Vagina (tissue), 2 donors: ENCODE measurements at regions not wholly inside any gene's neighbourhood (a gene's known extent, or its start where the extent isn't known, plus 50 kb on each side); places are given as distances from the start of the nearest gene placed in this dataset.

Source experiments
- CTCF ChIP-seq, 3 experiments: fragments of 450-650 bp in 2 of 3; fragments of 200-600 bp in 1 of 3; sonication (generic) in 1 of 3; IDR thresholded peaks; one replicate each; pipeline ENCODE4 v1.5.1; 2017 to 2019; ENCODE audit warnings: antibody characterized with exemption in 3 of 3, mild to moderate bottlenecking in 2 of 3, moderate library complexity in 2 of 3
- POLR2A ChIP-seq, 2 donors: fragments of 450-650 bp; IDR thresholded peaks; one replicate each; pipeline ENCODE4 v1.6.1; 2017; ENCODE audit warnings: antibody characterized with exemption in 2 of 2, mild to moderate bottlenecking in 2 of 2, moderate library complexity in 2 of 2

- TF ChIP-seq CTCF (IDR thresholded peaks at IDR 0.05) (no peak), POLR2A (IDR thresholded peaks at IDR 0.05) (no peak)
Measured at GRCh38 chr16:9151074-9151473, 59.6 kb downstream of the HAPSTR1 start.
